ENCODE measurements at regions not wholly inside any gene's neighbourhood (a gene's known extent, or its start where the extent isn't known, plus 50 kb on each side); places are given as distances from the start of the nearest gene placed in this dataset.

- DNase-seq: no peak
These were observed 77.6 kb downstream of the RIPK4 start for GRCh38 chr21:41689289-41689583.

- DNase-seq: no peak
These were observed 79.2 kb downstream of the RIPK4 start for GRCh38 chr21:41687633-41688032.

- DNase-seq: no peak
These were observed 80.2 kb downstream of the RIPK4 start for GRCh38 chr21:41686664-41687063.

GRCh38 chr21:41685511-41686149 lies 81.2 kb downstream of the RIPK4 start:
- no peak for DNase-seq

- no peak for DNase-seq
These were observed 82.2 kb downstream of the RIPK4 start for GRCh38 chr21:41684381-41685245.

GRCh38 chr21:41683815-41684214 lies 83.0 kb downstream of the RIPK4 start:
- no peak for DNase-seq

- no peak for DNase-seq
These were observed 84.1 kb downstream of the RIPK4 start for GRCh38 chr21:41682719-41683179.

- no peak for DNase-seq
These were observed 84.7 kb downstream of the RIPK4 start for GRCh38 chr21:41681939-41682718.

- no peak for DNase-seq
These were observed 85.5 kb downstream of the RIPK4 start for GRCh38 chr21:41681348-41681801.

GRCh38 chr21:41680444-41681347 lies 86.2 kb downstream of the RIPK4 start:
- DNase-seq: no peak

GRCh38 chr21:41678924-41679318 lies 87.9 kb downstream of the RIPK4 start:
- DNase-seq: peak; percentile 84 to 85

GRCh38 chr21:41678016-41678923 lies 88.6 kb downstream of the RIPK4 start:
- peak; percentile 57 to 62 for DNase-seq

GRCh38 chr21:41677671-41678015 lies 89.2 kb downstream of the RIPK4 start:
- DNase-seq: no peak

GRCh38 chr21:41676198-41676597 lies 90.7 kb downstream of the RIPK4 start:
- DNase-seq: no peak

GRCh38 chr21:41675574-41675973 lies 91.3 kb downstream of the RIPK4 start:
- no peak for DNase-seq

GRCh38 chr21:41674402-41674801 lies 92.5 kb downstream of the RIPK4 start:
- DNase-seq: no peak

GRCh38 chr21:41673596-41674335 lies 93.1 kb downstream of the RIPK4 start:
- DNase-seq: no peak

GRCh38 chr21:41673071-41673470 lies 93.8 kb downstream of the RIPK4 start:
- no peak for DNase-seq

- no peak for DNase-seq
These were observed 94.3 kb downstream of the RIPK4 start for GRCh38 chr21:41672543-41672915.
